ENCODE measurements at regions not wholly inside any gene's neighbourhood (a gene's known extent, or its start where the extent isn't known, plus 50 kb on each side); places are given as distances from the start of the nearest gene placed in this dataset.
"Not testable (repeated sequence)": the region's sequence is repeated elsewhere in the genome, so short reads cannot be mapped to it uniquely, and the experiment has no call there.

GRCh38 chr4:40688446-40689095, 58.9 kb upstream of the RBM47 start:
- H3K27ac ChIP-seq (ENCODE audit: low read depth in 1 of 3, low read length in 2 of 3), result no peak overlapping the region
- 84 to 94% (median 92%) methylated on average over 6 of the region's 6 CpGs for WGBS, 3 donors
- no peak for FAIRE-seq

GRCh38 chr4:40693946-40694345, 55.8 kb upstream of the NSUN7 start:
- no peak for DNase-seq
- Histone ChIP-seq H3K36me3 (ENCODE audit: control insufficient read depth in 3 of 3, insufficient read depth in 2 of 3, low read depth in 1 of 3, low read length in 3 of 3) (no peaks in the 10 kb centered on the region), H3K27me3 (ENCODE audit: control insufficient read depth in 3 of 3, insufficient read depth in 3 of 3, low read length in 3 of 3) (no peaks in the 10 kb centered on the region), H3K9me3 (ENCODE audit: control insufficient read depth in 2 of 2, insufficient read depth in 1 of 2, low read depth in 1 of 2, low read length in 1 of 2) (no peaks in the 10 kb centered on the region), H3K4me1 (ENCODE audit: control insufficient read depth in 3 of 3, insufficient read depth in 2 of 3, low read depth in 1 of 3, low read length in 2 of 3) (no peaks in the 10 kb centered on the region), H3K4me3 (ENCODE audit: low read depth in 1 of 3, low read length in 3 of 3) (no peak overlapping the region), H3K27ac (ENCODE audit: low read depth in 1 of 3, low read length in 2 of 3) (no peak overlapping the region)
- no peak for FAIRE-seq
- 65 to 91% (median 90%) methylated on average over 1 of the region's 1 CpG for WGBS, 3 donors

More at GRCh38 chr4:40688446-40689095, 58.9 kb upstream of the RBM47 start:
- H3K4me1 ChIP-seq (ENCODE audit: control insufficient read depth in 3 of 3, insufficient read depth in 2 of 3, low read depth in 1 of 3, low read length in 2 of 3), result no peaks in the 10 kb centered on the region
- H3K27me3 ChIP-seq (ENCODE audit: control insufficient read depth in 3 of 3, insufficient read depth in 3 of 3, low read length in 3 of 3), result no peaks in the 10 kb centered on the region
- no peak overlapping the region for H3K4me3 ChIP-seq (ENCODE audit: low read depth in 1 of 3, low read length in 3 of 3)
- H3K9me3 ChIP-seq (ENCODE audit: control insufficient read depth in 2 of 2, insufficient read depth in 1 of 2, low read depth in 1 of 2, low read length in 1 of 2), result no peaks in the 10 kb centered on the region
- DNase-seq, result no peak
- no peaks in the 10 kb centered on the region for H3K36me3 ChIP-seq (ENCODE audit: control insufficient read depth in 3 of 3, insufficient read depth in 2 of 3, low read depth in 1 of 3, low read length in 3 of 3)

GRCh38 chr4:40697476-40697875, 52.3 kb upstream of the NSUN7 start:
- 89 to 92% (median 89%) methylated on average over 6 of the region's 6 CpGs for WGBS, 3 donors
- not testable (repeated sequence) for H3K9me3 ChIP-seq (ENCODE audit: control insufficient read depth in 2 of 2, insufficient read depth in 1 of 2, low read depth in 1 of 2, low read length in 1 of 2); H3K36me3 ChIP-seq (ENCODE audit: control insufficient read depth in 3 of 3, insufficient read depth in 2 of 3, low read depth in 1 of 3, low read length in 3 of 3); H3K27me3 ChIP-seq (ENCODE audit: control insufficient read depth in 3 of 3, insufficient read depth in 3 of 3, low read length in 3 of 3); H3K4me1 ChIP-seq (ENCODE audit: control insufficient read depth in 3 of 3, insufficient read depth in 2 of 3, low read depth in 1 of 3, low read length in 2 of 3); H3K4me3 ChIP-seq (ENCODE audit: low read depth in 1 of 3, low read length in 3 of 3); DNase-seq; FAIRE-seq; H3K27ac ChIP-seq (ENCODE audit: low read depth in 1 of 3, low read length in 2 of 3)

GRCh38 chr4:40698733-40699132, 51.0 kb upstream of the NSUN7 start:
- no peaks in the 10 kb centered on the region for H3K4me1 ChIP-seq (ENCODE audit: control insufficient read depth in 3 of 3, insufficient read depth in 2 of 3, low read depth in 1 of 3, low read length in 2 of 3)
- no peak for DNase-seq
- no peak overlapping the region for H3K27ac ChIP-seq (ENCODE audit: low read depth in 1 of 3, low read length in 2 of 3)
- 81 to 100% (median 89%) methylated on average over 1 of the region's 1 CpG for WGBS, 3 donors
- no peaks in the 10 kb centered on the region for H3K36me3 ChIP-seq (ENCODE audit: control insufficient read depth in 3 of 3, insufficient read depth in 2 of 3, low read depth in 1 of 3, low read length in 3 of 3)
- no peak overlapping the region for H3K4me3 ChIP-seq (ENCODE audit: low read depth in 1 of 3, low read length in 3 of 3)
- H3K9me3 ChIP-seq (ENCODE audit: control insufficient read depth in 2 of 2, insufficient read depth in 1 of 2, low read depth in 1 of 2, low read length in 1 of 2), result no peaks in the 10 kb centered on the region
- no peaks in the 10 kb centered on the region for H3K27me3 ChIP-seq (ENCODE audit: control insufficient read depth in 3 of 3, insufficient read depth in 3 of 3, low read length in 3 of 3)
- no peak for FAIRE-seq

- H3K27ac ChIP-seq (ENCODE audit: low read depth in 1 of 3, low read length in 2 of 3), result no peak overlapping the region
- H3K27me3 ChIP-seq (ENCODE audit: control insufficient read depth in 3 of 3, insufficient read depth in 3 of 3, low read length in 3 of 3), result no peaks in the 10 kb centered on the region
- WGBS, 3 donors, result 80 to 91% (median 84%) methylated on average over 5 of the region's 5 CpGs
- H3K36me3 ChIP-seq (ENCODE audit: control insufficient read depth in 3 of 3, insufficient read depth in 2 of 3, low read depth in 1 of 3, low read length in 3 of 3), result no peaks in the 10 kb centered on the region
- FAIRE-seq, result no peak
- DNase-seq, result no peak
- H3K4me3 ChIP-seq (ENCODE audit: low read depth in 1 of 3, low read length in 3 of 3), result no peak overlapping the region
- H3K4me1 ChIP-seq (ENCODE audit: control insufficient read depth in 3 of 3, insufficient read depth in 2 of 3, low read depth in 1 of 3, low read length in 2 of 3), result no peaks in the 10 kb centered on the region
- no peaks in the 10 kb centered on the region for H3K9me3 ChIP-seq (ENCODE audit: control insufficient read depth in 2 of 2, insufficient read depth in 1 of 2, low read depth in 1 of 2, low read length in 1 of 2)
Measured at GRCh38 chr4:40699648-40700047, 50.1 kb upstream of the NSUN7 start.

Measured in small intestine (tissue), 7 donors.